NCI-H526 (cell line): ENCODE measurements at regions not wholly inside any gene's neighbourhood (a gene's known extent, or its start where the extent isn't known, plus 50 kb on each side); places are given as distances from the start of the nearest gene placed in this dataset.
"Not testable (repeated sequence)": the region's sequence is repeated elsewhere in the genome, so short reads cannot be mapped to it uniquely, and the experiment has no call there.

ENCODE experiments used
- DNase-seq, 2 experiments: peaks; one replicate each; lab custom pipeline; 2025; lab: John Stamatoyannopoulos, UW

- DNase-seq, result no peak
Measured at GRCh38 chr22:48622891-48623545, 1204.7 kb downstream of the BRD1 start.

GRCh38 chr22:48621085-48621484 is 1206.6 kb downstream of the BRD1 start:
- DNase-seq, result no peak

- not testable (repeated sequence) for DNase-seq
Measured at GRCh38 chr22:48620460-48620859, 1207.2 kb downstream of the BRD1 start.

GRCh38 chr22:48619721-48620120 is 1208.0 kb downstream of the BRD1 start:
- DNase-seq, result no peak

GRCh38 chr22:48618326-48618725 is 1209.3 kb downstream of the BRD1 start:
- no peak for DNase-seq

- DNase-seq, result no peak
Measured at GRCh38 chr22:48616656-48617055, 1211.0 kb downstream of the BRD1 start.

GRCh38 chr22:48615171-48616008 is 1212.3 kb downstream of the BRD1 start:
- DNase-seq, result no peak

GRCh38 chr22:48613566-48614200 is 1214.0 kb downstream of the BRD1 start:
- no peak for DNase-seq

- DNase-seq, result no peak
Measured at GRCh38 chr22:48612077-48612995, 1215.3 kb downstream of the BRD1 start.

- DNase-seq, result no peak
Measured at GRCh38 chr22:48609279-48609865, 1218.3 kb downstream of the BRD1 start.

GRCh38 chr22:48607901-48608662 is 1219.6 kb downstream of the BRD1 start:
- DNase-seq, result no peak

GRCh38 chr22:48606684-48607307 is 1220.9 kb downstream of the BRD1 start:
- no peak for DNase-seq

- DNase-seq, result peak in 1 of 2 experiments; percentile 23
Measured at GRCh38 chr22:48605856-48606481, 1221.7 kb downstream of the BRD1 start.

GRCh38 chr22:48605125-48605524 is 1222.5 kb downstream of the BRD1 start:
- no peak for DNase-seq

- DNase-seq, result no peak
Measured at GRCh38 chr22:48603621-48604320, 1223.9 kb downstream of the BRD1 start.

- DNase-seq, result no peak
Measured at GRCh38 chr22:48602805-48603518, 1224.7 kb downstream of the BRD1 start.

GRCh38 chr22:48600681-48601080 is 1227.0 kb downstream of the BRD1 start:
- no peak for DNase-seq

GRCh38 chr22:48600171-48600570 is 1227.5 kb downstream of the BRD1 start:
- no peak for DNase-seq
